Neuronal stem cell (in vitro differentiated cells): ENCODE measurements at regions not wholly inside any gene's neighbourhood (a gene's known extent, or its start where the extent isn't known, plus 50 kb on each side); places are given as distances from the start of the nearest gene placed in this dataset.
"Not testable (repeated sequence)": the region's sequence is repeated elsewhere in the genome, so short reads cannot be mapped to it uniquely, and the experiment has no call there.

Experiments used
- DNase-seq: peaks from one replicate; pipeline ENCODE4 v3.0.0-alpha.2; 2013; ENCODE audit warnings: low spot score
- H2AFZ ChIP-seq: one replicate; pipeline ENCODE4 v1.6.1; 2013; ENCODE audit warnings: mild to moderate bottlenecking, low read length, inconsistent platforms
- H2AK5ac ChIP-seq: 2 replicates; pipeline ENCODE4 v1.6.1; 2013; ENCODE audit warnings: low read depth, mild to moderate bottlenecking, inconsistent platforms, low read length, moderate library complexity, mixed read lengths
- H2BK120ac ChIP-seq: 2 replicates; pipeline ENCODE4 v1.6.1; 2013; ENCODE audit warnings: low read depth, mild to moderate bottlenecking, inconsistent platforms, low read length, moderate library complexity, mixed read lengths
- H2BK12ac ChIP-seq: one replicate; pipeline ENCODE4 v1.6.1; 2013; ENCODE audit warnings: low read length, inconsistent platforms
- H2BK15ac ChIP-seq: 2 replicates; pipeline ENCODE4 v1.6.1; 2013; ENCODE audit warnings: mild to moderate bottlenecking, low read length, inconsistent platforms, mixed read lengths
- H2BK5ac ChIP-seq: one replicate; pipeline ENCODE4 v1.6.1; 2013; ENCODE audit warnings: inconsistent platforms, mild to moderate bottlenecking, low read length, moderate library complexity
- H3K14ac ChIP-seq: one replicate; pipeline ENCODE4 v1.6.1; 2013; ENCODE audit warnings: low read length, inconsistent platforms
- H3K18ac ChIP-seq: 2 replicates; pipeline ENCODE4 v1.6.1; 2013; ENCODE audit warnings: low read length, inconsistent platforms
- H3K23ac ChIP-seq: 2 replicates; pipeline ENCODE4 v1.6.1; 2013; ENCODE audit warnings: low read depth, mild to moderate bottlenecking, mixed read lengths, low read length, inconsistent platforms; ENCODE audit not compliant: poor library complexity
- H3K27ac ChIP-seq: replicated peaks from 3 replicates; pipeline ENCODE4 v1.5.1; 2013; ENCODE audit warnings: low read length, inconsistent platforms
- H3K27me3 ChIP-seq, 3 experiments: 2 replicates each; pipeline ENCODE4 v1.6.1; 2013; ENCODE audit warnings: low read length in 3 of 3, mild to moderate bottlenecking in 2 of 3, inconsistent platforms in 1 of 3, low read depth in 1 of 3, mixed read lengths in 1 of 3, moderate library complexity in 1 of 3; ENCODE audit not compliant: control insufficient read depth in 3 of 3, insufficient read depth in 3 of 3
- H3K36me3 ChIP-seq, 2 donors: replicated peaks in 1 of 2; 2 replicates each; pipeline ENCODE4 v1.6.1; 2013; ENCODE audit warnings: low read length in 2 of 2; ENCODE audit not compliant: control insufficient read depth in 2 of 2, insufficient read depth in 2 of 2
- H3K4ac ChIP-seq: 2 replicates; pipeline ENCODE4 v1.6.1; 2013; ENCODE audit warnings: inconsistent platforms, mild to moderate bottlenecking, low read length, moderate library complexity
- H3K4me1 ChIP-seq, 2 donors: 1 replicate in 1 of 2; 2 replicates in 1 of 2; pipeline ENCODE4 v1.6.1; 2013; ENCODE audit warnings: low read length in 2 of 2, low read depth in 1 of 2; ENCODE audit not compliant: control insufficient read depth in 2 of 2, insufficient read depth in 1 of 2
- H3K4me2 ChIP-seq: one replicate; pipeline ENCODE4 v1.6.1; 2013; ENCODE audit warnings: mild to moderate bottlenecking, low read length, inconsistent platforms; ENCODE audit not compliant: insufficient read depth, poor library complexity, severe bottlenecking
- H3K4me3 ChIP-seq, 2 donors: 2 replicates each; pipeline ENCODE4 v1.5.1; 2013; ENCODE audit warnings: low read length in 2 of 2, mild to moderate bottlenecking in 2 of 2, inconsistent platforms in 1 of 2, moderate library complexity in 1 of 2
- H3K79me1 ChIP-seq: one replicate; pipeline ENCODE4 v1.6.1; 2013; ENCODE audit warnings: low read depth, mild to moderate bottlenecking, inconsistent platforms, low read length, moderate library complexity
- H3K9ac ChIP-seq: one replicate; pipeline ENCODE4 v1.6.1; 2013; ENCODE audit warnings: mild to moderate bottlenecking, low read depth, low read length, inconsistent platforms; ENCODE audit not compliant: poor library complexity
- H3K9me3 ChIP-seq, 2 donors: replicated peaks in 1 of 2; 2 replicates each; pipeline versions ENCODE3 to v1.6.1; 2013; ENCODE audit warnings: low read length in 2 of 2, mild to moderate bottlenecking in 2 of 2, inconsistent platforms in 1 of 2, low read depth in 1 of 2, mixed read lengths in 1 of 2, moderate library complexity in 1 of 2; ENCODE audit not compliant: control insufficient read depth in 2 of 2, insufficient read depth in 1 of 2
- H4K8ac ChIP-seq: one replicate; pipeline ENCODE4 v1.6.1; 2013; ENCODE audit warnings: low read depth, mild to moderate bottlenecking, inconsistent platforms, low read length, moderate library complexity
- H4K91ac ChIP-seq: one replicate; pipeline ENCODE4 v1.6.1; 2013; ENCODE audit warnings: low read length, low read depth, mild to moderate bottlenecking, inconsistent platforms; ENCODE audit not compliant: poor library complexity
- WGBS, 2 donors: extraction: QIAGEN DNeasy Blood & Tissue Kit; methylation state at CpG; one replicate each; pipeline ENCODE4 v1.1.7; 2013; ENCODE audit warnings: missing lambda C conversion rate in 2 of 2, mixed read lengths in 1 of 2; ENCODE audit not compliant: insufficient read length in 2 of 2, insufficient replicate concordance in 1 of 2; ENCODE audit errors: extremely low coverage in 2 of 2; 5-methylcytosine and 5-hydroxymethylcytosine counted together

DNA sequence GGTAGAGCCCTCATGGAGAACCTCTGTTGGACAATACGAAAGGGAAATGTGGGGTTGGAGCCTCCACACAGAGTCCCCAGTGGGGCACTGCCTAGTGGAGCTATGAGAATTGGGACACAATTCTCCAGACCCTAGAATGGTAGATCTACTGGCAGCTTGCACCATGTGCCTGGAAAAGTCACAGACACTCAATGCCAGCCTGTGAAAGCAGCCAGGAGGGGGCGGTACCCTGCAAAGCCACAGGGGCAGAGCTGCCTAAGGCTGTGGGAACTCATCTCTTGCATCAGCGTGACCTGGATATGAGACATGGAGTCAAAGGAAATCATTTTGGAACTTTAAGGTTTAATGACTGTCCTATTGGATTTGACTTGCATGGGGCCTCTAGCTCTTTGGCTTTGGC is 179.1 kb upstream of the LAMA2 start:
- not testable (repeated sequence) for H3K4me1 ChIP-seq, H2BK120ac ChIP-seq, H3K79me1 ChIP-seq, H3K9ac ChIP-seq, H3K27ac ChIP-seq, H2BK12ac ChIP-seq, H3K4me2 ChIP-seq, H3K18ac ChIP-seq, H3K4ac ChIP-seq, H4K8ac ChIP-seq, H2BK5ac ChIP-seq, H2AK5ac ChIP-seq, H3K14ac ChIP-seq, H4K91ac ChIP-seq, H3K4me3 ChIP-seq, H2AFZ ChIP-seq, H2BK15ac ChIP-seq, H3K23ac ChIP-seq, H3K36me3 ChIP-seq, DNase-seq, H3K9me3 ChIP-seq, H3K27me3 ChIP-seq
- no CpG with 5 or more reads among the region's 3 CpGs for WGBS, 2 donors

DNA sequence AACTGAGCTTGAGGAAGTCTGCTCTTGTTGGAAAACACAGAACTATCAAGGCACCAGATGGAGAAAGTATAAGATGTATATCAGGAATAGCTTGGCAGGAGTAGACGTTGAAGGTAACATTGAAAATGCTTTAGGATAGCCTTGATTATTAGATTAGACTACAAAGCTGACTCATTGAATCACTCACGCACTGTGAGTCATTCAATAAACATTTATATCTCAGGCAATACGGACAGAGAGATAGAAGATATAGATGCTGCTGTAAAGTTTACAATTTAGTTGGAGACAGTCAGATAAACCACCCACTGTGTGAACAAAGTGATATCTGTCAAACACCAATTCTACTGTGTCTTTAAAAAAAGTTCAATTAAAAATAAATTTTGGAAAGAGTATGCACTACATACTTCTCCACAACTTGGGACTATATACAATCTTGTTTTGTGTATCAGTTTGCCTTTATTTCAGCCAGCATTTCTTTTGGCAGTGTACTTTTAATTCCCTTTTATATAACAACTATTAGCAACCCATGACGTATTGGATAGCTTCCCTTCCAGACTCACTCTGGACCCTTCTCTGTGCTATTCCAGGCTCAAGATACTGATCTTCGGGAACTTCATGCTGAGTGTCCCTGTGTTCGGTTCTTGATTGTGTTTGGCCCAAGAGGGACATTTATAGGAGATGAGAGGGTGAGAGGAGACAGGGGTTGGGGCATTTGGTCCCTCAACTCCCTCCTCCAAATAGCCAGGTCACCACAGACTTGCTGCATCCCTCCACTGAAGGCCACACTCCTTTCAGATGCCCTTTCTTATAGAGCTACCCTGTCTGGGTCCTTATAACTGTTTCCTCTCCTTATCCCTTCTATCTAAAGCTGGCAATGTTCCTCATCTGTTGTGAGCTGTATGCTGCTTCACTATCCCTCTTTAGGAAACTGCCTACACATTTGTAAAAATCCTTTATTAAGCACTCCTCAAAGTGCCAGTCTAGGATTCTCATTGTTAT is 176.6 kb upstream of the PTPRK start:
- Histone ChIP-seq H3K4me2 (no peak overlapping the region), H3K27ac (no peak overlapping the region), H2BK120ac (no peak overlapping the region), H3K27me3 (no peaks in the 10 kb centered on the region), H3K79me1 (no peaks in the 10 kb centered on the region), H2BK15ac (no peak overlapping the region), H2BK12ac (no peak overlapping the region), H3K18ac (no peak overlapping the region), H2AFZ (no peak overlapping the region), H3K36me3 (no peaks in the 10 kb centered on the region), H2AK5ac (no peak overlapping the region), H3K4me1 (peaks cover 0 to 5% of the 10 kb centered on the region in 2 donors), H4K8ac (no peak overlapping the region), H3K23ac (no peak overlapping the region), H3K9ac (no peak overlapping the region), H3K4ac (no peak overlapping the region), H3K14ac (no peak overlapping the region), H3K9me3 (no peaks in the 10 kb centered on the region), H2BK5ac (no peak overlapping the region), H3K4me3 (no peak overlapping the region), H4K91ac (no peak overlapping the region)
- DNase-seq = no peak
- no CpG with 5 or more reads among the region's 6 CpGs for WGBS, 2 donors

DNA sequence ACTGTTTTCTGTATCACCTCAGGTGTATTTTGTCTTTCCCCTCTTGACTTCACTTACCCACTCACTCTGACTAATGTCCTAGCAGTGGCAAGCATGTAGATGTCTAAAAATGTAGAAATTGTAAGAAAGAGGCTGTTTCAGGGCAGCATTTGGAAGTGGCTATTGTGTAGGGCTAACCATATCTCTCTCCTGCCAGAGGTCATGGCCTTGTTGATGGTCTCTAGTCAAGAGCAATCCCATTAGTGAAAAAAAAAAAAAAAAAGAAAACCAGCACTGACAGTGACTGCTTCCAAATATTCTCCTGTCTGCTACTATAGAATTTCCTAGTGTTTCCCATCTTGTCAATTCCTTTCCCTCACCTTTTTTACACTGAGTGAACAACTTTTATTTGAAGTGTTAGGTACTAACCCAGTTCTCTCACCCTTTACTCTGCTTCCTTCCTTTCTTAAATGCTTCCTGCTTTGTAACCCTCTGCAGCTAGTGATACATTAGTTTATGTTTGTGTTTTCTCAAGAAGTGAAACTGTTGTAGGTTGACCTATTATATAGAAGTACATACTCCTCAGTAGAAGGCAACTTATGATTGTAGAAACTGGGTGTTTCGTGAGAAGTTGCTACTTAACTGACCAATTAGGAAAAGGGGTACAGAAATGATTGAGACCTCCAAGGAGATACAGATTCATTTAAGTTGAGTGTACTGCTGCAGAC is 174.1 kb upstream of the PTPRK start:
- H3K79me1 ChIP-seq = no peaks in the 10 kb centered on the region
- H3K9me3 ChIP-seq = no peaks in the 10 kb centered on the region
- H2AFZ ChIP-seq = peak overlapping the region; percentile 6
- no peak overlapping the region for H4K8ac ChIP-seq
- H3K27me3 ChIP-seq = no peaks in the 10 kb centered on the region
- H3K36me3 ChIP-seq = no peaks in the 10 kb centered on the region
- no peak overlapping the region for H3K27ac ChIP-seq
- H3K9ac ChIP-seq = no peak overlapping the region
- no peak overlapping the region for H3K4ac ChIP-seq
- H2BK120ac ChIP-seq = no peak overlapping the region
- H3K23ac ChIP-seq = no peak overlapping the region
- H3K4me2 ChIP-seq = no peak overlapping the region
- no peak overlapping the region for H4K91ac ChIP-seq
- H2BK5ac ChIP-seq = no peak overlapping the region
- H3K18ac ChIP-seq = no peak overlapping the region
- H3K14ac ChIP-seq = no peak overlapping the region
- no peak overlapping the region for H2BK15ac ChIP-seq
- no peak overlapping the region for H2AK5ac ChIP-seq
- H2BK12ac ChIP-seq = no peak overlapping the region
- DNase-seq = no peak
- no CpG with 5 or more reads among the region's 1 CpG for WGBS, 2 donors
- peaks cover 0 to 5% of the 10 kb centered on the region in 2 donors for H3K4me1 ChIP-seq
- no peak overlapping the region for H3K4me3 ChIP-seq

DNA sequence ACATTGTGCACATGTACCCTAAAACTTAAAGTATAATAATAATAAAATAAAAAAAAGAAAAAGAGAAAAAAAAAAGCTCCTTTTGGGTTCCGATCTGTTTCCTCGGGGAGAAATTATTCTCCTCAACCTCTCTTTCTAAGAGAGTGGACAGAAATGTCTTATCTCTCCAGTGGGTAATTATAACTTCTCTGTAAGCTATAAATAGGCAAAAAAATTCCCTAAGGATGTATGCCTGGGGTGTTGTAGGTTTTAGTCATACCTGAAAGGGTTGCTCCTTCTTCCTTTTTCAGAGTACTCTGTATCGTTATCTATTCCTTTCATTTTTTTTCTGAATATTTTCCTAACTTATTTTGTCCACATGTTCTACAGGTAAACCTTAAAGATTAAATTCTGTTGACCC is 169.7 kb upstream of the PTPRK start:
- Histone ChIP-seq H3K14ac (no peak overlapping the region), H2AK5ac (no peak overlapping the region), H3K79me1 (no peaks in the 10 kb centered on the region), H2BK12ac (no peak overlapping the region), H3K9me3 (no peaks in the 10 kb centered on the region), H3K23ac (no peak overlapping the region), H2BK15ac (no peak overlapping the region), H3K4me2 (no peak overlapping the region), H3K36me3 (no peaks in the 10 kb centered on the region), H3K27ac (no peak overlapping the region), H3K4ac (no peak overlapping the region), H2BK5ac (no peak overlapping the region), H3K9ac (no peak overlapping the region), H3K4me1 (peaks cover 0 to 5% of the 10 kb centered on the region in 2 donors), H4K8ac (no peak overlapping the region), H3K18ac (no peak overlapping the region), H2BK120ac (no peak overlapping the region), H3K4me3 (no peak overlapping the region), H4K91ac (no peak overlapping the region), H3K27me3 (no peaks in the 10 kb centered on the region), H2AFZ (no peak overlapping the region)
- no peak for DNase-seq
- no CpG with 5 or more reads among the region's 3 CpGs for WGBS, 2 donors
